ENCODE measurements at regions not wholly inside any gene's neighbourhood (a gene's known extent, or its start where the extent isn't known, plus 50 kb on each side); places are given as distances from the start of the nearest gene placed in this dataset.

GRCh38 chr14:104461676-104462449 lies 117.7 kb upstream of the C14orf180 start (continued):
- TF ChIP-seq ZBTB11 (tag by site-specific recombination; conservative IDR thresholded peaks at IDR 0.05; ENCODE audit: low read depth) (no peak), ZNF747 (tag by site-specific recombination; IDR thresholded peaks at IDR 0.05) (no peak), GLIS1 (tag by site-specific recombination; IDR thresholded peaks at IDR 0.05) (peak; percentile 98), ZNF354C (tag by site-specific recombination; IDR thresholded peaks at IDR 0.05; ENCODE audit: borderline replicate concordance, low read depth) (no peak), SCRT1 (tag by site-specific recombination; IDR thresholded peaks at IDR 0.05; ENCODE audit: borderline replicate concordance) (no peak), ZBTB48 (tag by site-specific recombination; IDR thresholded peaks at IDR 0.05) (no peak; the same call in 1 of the 2 replicates), ZNF140 (tag by site-specific recombination; IDR thresholded peaks at IDR 0.05) (no peak), REST (tag by site-specific recombination; IDR thresholded peaks at IDR 0.05) (no peak), ZNF629 (tag by site-specific recombination; IDR thresholded peaks at IDR 0.05) (no peak), ZNF16 (tag by site-specific recombination; IDR thresholded peaks at IDR 0.05; ENCODE audit: low read depth) (no peak), ZNF280C (tag by site-specific recombination; IDR thresholded peaks at IDR 0.05) (no peak), ZNF658 (tag by site-specific recombination; IDR thresholded peaks at IDR 0.05) (no peak), KLF9 (tag by site-specific recombination; IDR thresholded peaks at IDR 0.05; ENCODE audit: low read depth) (peak; percentile 52), GLI2 (tag by site-specific recombination; IDR thresholded peaks at IDR 0.05; ENCODE audit: borderline replicate concordance, low read depth) (no peak), HIC1 (tag by site-specific recombination; IDR thresholded peaks at IDR 0.05) (0 out of 2 replicates have a peak, but pooled peaks have one; percentile 41), ZNF335 (tag by site-specific recombination; conservative IDR thresholded peaks at IDR 0.05) (peak; percentile 70), ZNF624 (tag by site-specific recombination; IDR thresholded peaks at IDR 0.05) (no peak), ZNF37A (tag by site-specific recombination; IDR thresholded peaks at IDR 0.05) (no peak), ZNF350 (tag by site-specific recombination; IDR thresholded peaks at IDR 0.05) (no peak), ZNF791 (tag by site-specific recombination; IDR thresholded peaks at IDR 0.05) (no peak), BCL6B (tag by site-specific recombination; IDR thresholded peaks at IDR 0.05) (no peak), EGR2 (tag by site-specific recombination; IDR thresholded peaks at IDR 0.05; ENCODE audit: low read depth) (peak; percentile 97), ZNF324 (tag by site-specific recombination; IDR thresholded peaks at IDR 0.05) (no peak), SP3 (tag by site-specific recombination; IDR thresholded peaks at IDR 0.05) (peak; percentile 40; the same call in 1 of the 2 replicates), GLI4 (tag by site-specific recombination; IDR thresholded peaks at IDR 0.05) (no peak), KLF16 (tag by site-specific recombination; IDR thresholded peaks at IDR 0.05) (no peak)

Measured in HEK293 (cell line).